B cell (primary cell): ENCODE measurements at regions not wholly inside any gene's neighbourhood (a gene's known extent, or its start where the extent isn't known, plus 50 kb on each side); places are given as distances from the start of the nearest gene placed in this dataset.

Experiments
- ATAC-seq: fragments of 200-7000 bp; cut with Tn5 transposase; one replicate; pipeline ENCODE4 v1.10.0; 2021; ENCODE audit warnings: low read depth, mild to moderate bottlenecking, moderate number of reproducible peaks, moderate library complexity
- CTCF ChIA-PET: fragments of 350-600 bp; sonication (Branson Sonifier 250); formaldehyde crosslinking; loops from one replicate; lab custom pipeline; 2021; ENCODE audit warnings: antibody characterized with exemption, inconsistent platforms; lab: Charles Lee
- POLR2A ChIA-PET: fragments of 350-600 bp; sonication (Branson Sonifier 250); formaldehyde crosslinking; loops from one replicate; lab custom pipeline; 2021; ENCODE audit warnings: antibody characterized with exemption; lab: Charles Lee
- DNase-seq: peaks from one replicate; pipeline ENCODE4 v3.0.0; 2013
- H2AFZ ChIP-seq: 2 replicates; pipeline ENCODE4 v1.6.1; 2012; ENCODE audit warnings: mild to moderate bottlenecking, low read depth, low read length; ENCODE audit not compliant: insufficient read depth, poor library complexity, severe bottlenecking
- H3K27ac ChIP-seq, 2 donors: 1 replicate in 1 of 2; 2 replicates in 1 of 2; pipeline ENCODE4 v1.5.1; 2012 to 2013; ENCODE audit warnings: low read length in 2 of 2, mild to moderate bottlenecking in 2 of 2, moderate library complexity in 1 of 2
- H3K27me3 ChIP-seq, 4 experiments: fragments of 200-600 bp in 1 of 4; sonication (generic) in 1 of 4; replicated peaks in 1 of 4; 1 replicate in 2 of 4; 2 replicates in 2 of 4; pipeline versions ENCODE4 v1.6.1 to v1.7.0; 2013 to 2016; ENCODE audit warnings: low read length in 3 of 4, mild to moderate bottlenecking in 2 of 4, mixed read lengths in 1 of 4, moderate library complexity in 1 of 4; ENCODE audit not compliant: insufficient read depth in 4 of 4, control insufficient read depth in 3 of 4; ENCODE audit errors: control extremely low read depth in 1 of 4
- H3K36me3 ChIP-seq, 2 experiments: replicated peaks in 1 of 2; 1 replicate in 1 of 2; 2 replicates in 1 of 2; pipeline versions ENCODE4 v1.6.1 to v1.7.1; 2013; ENCODE audit warnings: low read length in 1 of 2; ENCODE audit not compliant: insufficient read depth in 2 of 2, control insufficient read depth in 1 of 2; ENCODE audit errors: control extremely low read depth in 1 of 2, extremely low read depth in 1 of 2
- H3K4me1 ChIP-seq, 2 donors: fragments of 200-600 bp in 1 of 2; sonication (generic) in 1 of 2; 1 replicate in 1 of 2; 2 replicates in 1 of 2; pipeline versions ENCODE4 v1.5.1 to v1.6.1; 2013 to 2017; ENCODE audit warnings: low read length in 2 of 2; ENCODE audit not compliant: control insufficient read depth in 2 of 2, insufficient read depth in 2 of 2
- H3K4me2 ChIP-seq: replicated peaks from 2 replicates; pipeline ENCODE3; 2012; ENCODE audit warnings: mild to moderate bottlenecking, low read depth, low read length; ENCODE audit not compliant: poor library complexity, severe bottlenecking
- H3K4me3 ChIP-seq, 5 experiments: fragments of 200-600 bp in 1 of 5; sonication (generic) in 1 of 5; 1 replicate in 3 of 5; 2 replicates in 2 of 5; pipeline versions ENCODE4 v1.5.1 to v1.7.0; 2011 to 2016; ENCODE audit warnings: low read length in 4 of 5, mild to moderate bottlenecking in 4 of 5, low read depth in 2 of 5, control low read depth in 1 of 5, moderate library complexity in 1 of 5; ENCODE audit not compliant: insufficient read depth in 1 of 5; ENCODE audit errors: control extremely low read depth in 1 of 5, extremely low read depth in 1 of 5
- H3K79me2 ChIP-seq: fragments of 200-600 bp; sonication (generic); one replicate; pipeline ENCODE4 v1.6.0; 2016; ENCODE audit warnings: low read length; ENCODE audit not compliant: control insufficient read depth, insufficient read depth
- H3K9ac ChIP-seq: fragments of 200-600 bp; sonication (generic); 2 replicates; pipeline ENCODE4 v1.6.1; 2017; ENCODE audit warnings: mild to moderate bottlenecking, low read length, moderate library complexity
- H3K9me3 ChIP-seq, 3 donors: one replicate each; pipeline versions ENCODE4 v1.6.1 to v1.7.1; 2013; ENCODE audit warnings: low read length in 2 of 3; ENCODE audit not compliant: control insufficient read depth in 2 of 3, insufficient read depth in 1 of 3; ENCODE audit errors: control extremely low read depth in 1 of 3
- H4K20me1 ChIP-seq: 2 replicates; pipeline ENCODE4 v1.6.0; 2012; ENCODE audit warnings: mild to moderate bottlenecking, low read length; ENCODE audit not compliant: insufficient read depth, control insufficient read depth, poor library complexity, severe bottlenecking
- H3K27ac Mint-ChIP-seq: one replicate; pipeline ENCODE4 v1.8.0; 2021; ENCODE audit warnings: mixed read lengths
- H3K27me3 Mint-ChIP-seq: one replicate; pipeline ENCODE4 v1.8.0; 2021; ENCODE audit warnings: mixed read lengths
- H3K4me1 Mint-ChIP-seq: one replicate; pipeline ENCODE4 v1.8.0; 2021; ENCODE audit warnings: mixed read lengths
- H3K4me3 Mint-ChIP-seq: one replicate; pipeline ENCODE4 v1.8.0; 2021; ENCODE audit warnings: mixed read lengths
- H3K9me3 Mint-ChIP-seq: one replicate; pipeline ENCODE4 v1.8.0; 2022; ENCODE audit warnings: mixed read lengths; ENCODE audit not compliant: insufficient read depth
- EZH2 ChIP-seq: IDR thresholded peaks from 2 replicates; pipeline ENCODE4 v1.6.1; 2012; ENCODE audit warnings: borderline replicate concordance, low read depth, mild to moderate bottlenecking, moderate library complexity, low read length; ENCODE audit not compliant: insufficient read depth, poor library complexity, severe bottlenecking
- WGBS: methylation state at CpG from one replicate; pipeline ENCODE4 v1.1.5; 2013; ENCODE audit warnings: missing lambda C conversion rate; ENCODE audit not compliant: insufficient coverage; 5-methylcytosine and 5-hydroxymethylcytosine counted together
- intact Hi-C: fragments of 100-400 bp; cut with micrococcal nuclease; formaldehyde crosslinking; loops from one replicate; pipeline ENCODE4 v1.10.0; 2022
- TF ChIP-seq, protein P1 (sequence below): fragments of 200-600 bp; IDR thresholded peaks from one replicate; pipeline ENCODE4 v1.8.0; 2022; ENCODE audit warnings: antibody characterized with exemption, mild to moderate bottlenecking

DNA sequence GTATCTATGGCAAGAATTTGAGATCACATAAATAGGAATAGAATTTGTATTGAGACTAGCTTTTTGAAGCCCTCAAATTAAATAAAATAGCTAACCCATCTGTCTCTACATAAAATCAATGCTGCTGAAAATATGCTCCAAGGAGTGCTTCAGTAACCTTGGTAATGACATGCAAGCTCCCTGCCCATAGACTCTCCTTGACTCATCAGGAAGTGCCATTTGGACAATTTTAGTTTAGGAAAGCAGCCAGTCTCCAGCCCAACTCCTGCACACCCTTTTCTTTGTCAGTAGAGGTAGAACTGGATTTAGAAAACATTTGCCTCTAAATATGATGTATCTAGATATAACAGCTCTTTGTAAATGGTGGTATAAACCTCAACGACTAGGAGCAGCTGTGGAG is 69.9 kb upstream of the PTPRZ1 start:
- H3K27ac ChIP-seq, result no peak overlapping the region
- H4K20me1 ChIP-seq, result no peaks in the 10 kb centered on the region
- Mint-ChIP-seq H3K4me1 (no peaks in the 10 kb centered on the region), H3K4me3 (no peak overlapping the region), H3K9me3 (peaks cover 10% of the 10 kb centered on the region), H3K27me3 (no peaks in the 10 kb centered on the region), H3K27ac (no peak overlapping the region)
- H3K27me3 ChIP-seq, result no peaks in the 10 kb centered on the region
- intact Hi-C loops, result no loop called here
- peaks cover 0 to 8% (median 8%) of the 10 kb centered on the region in 3 donors for H3K9me3 ChIP-seq
- H2AFZ ChIP-seq, result no peak overlapping the region
- DNase-seq (no peak), ATAC-seq (no peak)
- POLR2A ChIA-PET, result no interaction called here
- H3K79me2 ChIP-seq, result no peaks in the 10 kb centered on the region
- H3K4me1 ChIP-seq, result no peaks in the 10 kb centered on the region
- no peak overlapping the region for H3K9ac ChIP-seq
- WGBS, result no CpG with 5 or more reads among the region's 1 CpG
- H3K4me3 ChIP-seq, result no peak overlapping the region
- CTCF ChIA-PET, result no interaction called here
- no peak overlapping the region for H3K4me2 ChIP-seq
- no peak for TF ChIP-seq EZH2
- TF ChIP-seq, protein P1, sequence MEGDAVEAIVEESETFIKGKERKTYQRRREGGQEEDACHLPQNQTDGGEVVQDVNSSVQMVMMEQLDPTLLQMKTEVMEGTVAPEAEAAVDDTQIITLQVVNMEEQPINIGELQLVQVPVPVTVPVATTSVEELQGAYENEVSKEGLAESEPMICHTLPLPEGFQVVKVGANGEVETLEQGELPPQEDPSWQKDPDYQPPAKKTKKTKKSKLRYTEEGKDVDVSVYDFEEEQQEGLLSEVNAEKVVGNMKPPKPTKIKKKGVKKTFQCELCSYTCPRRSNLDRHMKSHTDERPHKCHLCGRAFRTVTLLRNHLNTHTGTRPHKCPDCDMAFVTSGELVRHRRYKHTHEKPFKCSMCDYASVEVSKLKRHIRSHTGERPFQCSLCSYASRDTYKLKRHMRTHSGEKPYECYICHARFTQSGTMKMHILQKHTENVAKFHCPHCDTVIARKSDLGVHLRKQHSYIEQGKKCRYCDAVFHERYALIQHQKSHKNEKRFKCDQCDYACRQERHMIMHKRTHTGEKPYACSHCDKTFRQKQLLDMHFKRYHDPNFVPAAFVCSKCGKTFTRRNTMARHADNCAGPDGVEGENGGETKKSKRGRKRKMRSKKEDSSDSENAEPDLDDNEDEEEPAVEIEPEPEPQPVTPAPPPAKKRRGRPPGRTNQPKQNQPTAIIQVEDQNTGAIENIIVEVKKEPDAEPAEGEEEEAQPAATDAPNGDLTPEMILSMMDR, result no peak
- H3K36me3 ChIP-seq, result no peaks in the 10 kb centered on the region

DNA sequence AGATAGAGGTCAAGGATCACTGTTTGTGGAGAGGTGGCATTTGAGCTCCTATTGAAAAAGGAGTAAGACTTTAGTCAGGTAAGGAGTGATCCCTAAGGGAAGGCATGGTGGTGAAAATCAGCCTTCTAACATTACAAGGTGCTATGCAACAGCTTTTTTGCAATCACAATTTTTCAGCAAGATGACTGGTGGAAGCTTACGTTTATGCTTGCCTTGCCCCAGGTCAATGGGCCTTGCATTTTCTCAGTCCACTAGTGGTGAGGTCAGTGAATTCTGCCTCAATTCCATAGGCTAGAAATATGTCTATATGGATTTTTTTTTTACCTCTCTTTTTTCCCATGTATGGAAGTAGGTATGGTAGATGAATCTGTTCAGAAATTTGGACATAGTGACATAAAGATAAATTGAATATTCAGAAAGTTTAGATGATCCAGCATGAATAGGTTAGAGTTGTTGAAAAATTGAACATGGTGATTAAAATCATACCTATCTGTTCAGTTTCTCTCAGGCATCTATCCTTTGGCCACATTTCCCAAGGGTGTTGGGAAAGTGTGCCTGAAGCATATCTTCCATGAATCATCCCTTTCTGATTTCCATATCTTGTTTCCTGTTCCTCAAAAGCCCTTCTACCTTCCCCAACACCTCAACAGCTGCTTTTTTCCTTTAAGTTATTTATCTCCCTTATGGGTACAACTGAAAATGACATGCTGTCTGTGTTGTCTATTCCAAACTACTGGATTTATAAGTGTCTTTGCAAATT is 71.9 kb upstream of the PTPRZ1 start:
- H3K27me3 ChIP-seq, result no peaks in the 10 kb centered on the region
- Mint-ChIP-seq H3K4me3 (no peak overlapping the region), H3K4me1 (no peaks in the 10 kb centered on the region), H3K9me3 (peaks cover 2% of the 10 kb centered on the region), H3K27ac (no peak overlapping the region), H3K27me3 (no peaks in the 10 kb centered on the region)
- H3K4me3 ChIP-seq, result no peak overlapping the region
- no peaks in the 10 kb centered on the region for H3K36me3 ChIP-seq
- H3K4me1 ChIP-seq, result no peaks in the 10 kb centered on the region
- H3K4me2 ChIP-seq, result no peak overlapping the region
- H3K9ac ChIP-seq, result no peak overlapping the region
- H3K9me3 ChIP-seq, result no peaks in the 10 kb centered on the region
- CTCF ChIA-PET, result no interaction called here
- ATAC-seq (no peak), DNase-seq (no peak)
- H4K20me1 ChIP-seq, result no peaks in the 10 kb centered on the region
- POLR2A ChIA-PET, result no interaction called here
- no peak overlapping the region for H3K27ac ChIP-seq
- no peak overlapping the region for H2AFZ ChIP-seq
- intact Hi-C loops, result no loop called here
- TF ChIP-seq EZH2, result no peak
- TF ChIP-seq, protein P1, result no peak
- H3K79me2 ChIP-seq, result no peaks in the 10 kb centered on the region
- no CpG with 5 or more reads among the region's 1 CpG for WGBS
